Breast epithelium (tissue), 4 donors: ENCODE measurements at regions not wholly inside any gene's neighbourhood (a gene's known extent, or its start where the extent isn't known, plus 50 kb on each side); places are given as distances from the start of the nearest gene placed in this dataset.

Experiments
- DNase-seq, 2 donors: peaks; one replicate each; pipeline ENCODE4 v3.0.0-alpha.2; 2019; ENCODE audit warnings: low spot score in 2 of 2
- H3K27ac ChIP-seq, 2 donors: fragments of 200-600 bp; sonication (generic) in 1 of 2; one replicate each; pipeline ENCODE4 v1.5.1; 2016 to 2019; ENCODE audit warnings: mild to moderate bottlenecking in 1 of 2
- H3K27me3 ChIP-seq, 2 donors: fragments of 200-600 bp; sonication (generic) in 1 of 2; one replicate each; pipeline versions ENCODE4 v1.5.1 to v1.6.0; 2017 to 2019; ENCODE audit warnings: control low read depth in 1 of 2, mild to moderate bottlenecking in 1 of 2
- H3K36me3 ChIP-seq: fragments of 200-600 bp; one replicate; pipeline ENCODE4 v1.5.1; 2019
- H3K4me1 ChIP-seq, 2 donors: fragments of 200-600 bp; sonication (generic); one replicate each; pipeline ENCODE4 v1.5.1; 2016 to 2019; ENCODE audit warnings: control low read depth in 1 of 2
- H3K4me3 ChIP-seq, 3 donors: fragments of 200-600 bp; sonication (generic); 1 replicate in 2 of 3; 2 replicates in 1 of 3; pipeline ENCODE4 v1.5.1; 2016 to 2019; ENCODE audit warnings: mild to moderate bottlenecking in 3 of 3, moderate library complexity in 2 of 3
- H3K9me3 ChIP-seq, 2 donors: fragments of 200-600 bp; sonication (generic) in 1 of 2; one replicate each; pipeline ENCODE4 v1.5.1; 2016 to 2019; ENCODE audit warnings: control low read depth in 1 of 2
- CTCF ChIP-seq, 3 donors: fragments of 450-650 bp; IDR thresholded peaks; one replicate each; pipeline ENCODE4 v1.5.1; 2016 to 2017; ENCODE audit warnings: antibody characterized with exemption in 3 of 3, mild to moderate bottlenecking in 3 of 3, moderate library complexity in 3 of 3
- POLR2A ChIP-seq: fragments of 450-650 bp; IDR thresholded peaks from one replicate; pipeline ENCODE4 v1.6.1; 2016; ENCODE audit warnings: antibody characterized with exemption, mild to moderate bottlenecking, moderate library complexity
- POLR2AphosphoS5 ChIP-seq, 3 donors: sonication (generic); formaldehyde crosslinking; IDR thresholded peaks; one replicate each; pipeline ENCODE4 v1.6.1; 2017; ENCODE audit warnings: antibody characterized with exemption in 3 of 3
- intact Hi-C: fragments of 100-400 bp; cut with DNase I; formaldehyde crosslinking; loops from one replicate; pipeline ENCODE4 v1.15.1; 2023; ENCODE audit warnings: low total_unique reads

- Histone ChIP-seq H3K27me3 (no peaks in the 10 kb centered on the region), H3K9me3 (peaks cover 0 to 4% of the 10 kb centered on the region in 2 donors), H3K27ac (no peak overlapping the region), H3K36me3 (no peaks in the 10 kb centered on the region), H3K4me1 (no peaks in the 10 kb centered on the region), H3K4me3 (no peak overlapping the region)
- intact Hi-C loops: no loop called here
- no peak for DNase-seq
- TF ChIP-seq CTCF (IDR thresholded peaks at IDR 0.05) (no peak), POLR2AphosphoS5 (IDR thresholded peaks at IDR 0.05) (no peak), POLR2A (no peak)
Observed at GRCh38 chr5:25764733-25765132, 1120.0 kb upstream of the CDH10 start.

GRCh38 chr5:25763781-25764180, 1119.0 kb upstream of the CDH10 start:
- Histone ChIP-seq H3K27me3 (no peaks in the 10 kb centered on the region), H3K4me1 (no peaks in the 10 kb centered on the region), H3K27ac (no peak overlapping the region), H3K36me3 (no peaks in the 10 kb centered on the region), H3K9me3 (no peaks in the 10 kb centered on the region), H3K4me3 (no peak overlapping the region)
- intact Hi-C loops: no loop called here
- DNase-seq: no peak
- TF ChIP-seq POLR2AphosphoS5 (IDR thresholded peaks at IDR 0.05) (no peak), POLR2A (no peak), CTCF (IDR thresholded peaks at IDR 0.05) (no peak)

GRCh38 chr5:25754895-25755294, 1110.1 kb upstream of the CDH10 start:
- H3K36me3 ChIP-seq: no peaks in the 10 kb centered on the region
- intact Hi-C loops: no loop called here
- no peak overlapping the region for H3K27ac ChIP-seq
- no peaks in the 10 kb centered on the region for H3K27me3 ChIP-seq
- H3K9me3 ChIP-seq: peaks cover 0 to 17% of the 10 kb centered on the region in 2 donors
- no peak overlapping the region for H3K4me3 ChIP-seq
- no peak for TF ChIP-seq POLR2A
- no peak for TF ChIP-seq CTCF (IDR thresholded peaks at IDR 0.05)
- no peak for TF ChIP-seq POLR2AphosphoS5 (IDR thresholded peaks at IDR 0.05)
- DNase-seq: no peak
- H3K4me1 ChIP-seq: no peaks in the 10 kb centered on the region

GRCh38 chr5:25744908-25745307, 1100.1 kb upstream of the CDH10 start:
- Histone ChIP-seq H3K4me1 (no peaks in the 10 kb centered on the region), H3K9me3 (peaks cover 0 to 10% of the 10 kb centered on the region in 2 donors), H3K36me3 (no peaks in the 10 kb centered on the region), H3K4me3 (no peak overlapping the region), H3K27me3 (no peaks in the 10 kb centered on the region), H3K27ac (no peak overlapping the region)
- no peak for DNase-seq
- intact Hi-C loops: no loop called here
- TF ChIP-seq POLR2A: no peak
- TF ChIP-seq POLR2AphosphoS5 (IDR thresholded peaks at IDR 0.05): no peak
- no peak for TF ChIP-seq CTCF (IDR thresholded peaks at IDR 0.05)

GRCh38 chr5:25716680-25717079, 1071.9 kb upstream of the CDH10 start:
- no peaks in the 10 kb centered on the region for H3K4me1 ChIP-seq
- H3K9me3 ChIP-seq: no peaks in the 10 kb centered on the region
- H3K27me3 ChIP-seq: no peaks in the 10 kb centered on the region
- intact Hi-C loops: no loop called here
- H3K36me3 ChIP-seq: no peaks in the 10 kb centered on the region
- no peak for DNase-seq
- no peak overlapping the region for H3K4me3 ChIP-seq
- no peak overlapping the region for H3K27ac ChIP-seq
- TF ChIP-seq POLR2AphosphoS5 (IDR thresholded peaks at IDR 0.05) (no peak), POLR2A (no peak), CTCF (IDR thresholded peaks at IDR 0.05) (no peak)
